B cell (primary cell): ENCODE measurements at regions not wholly inside any gene's neighbourhood (a gene's known extent, or its start where the extent isn't known, plus 50 kb on each side); places are given as distances from the start of the nearest gene placed in this dataset.

Experiments
- ATAC-seq: fragments of 200-7000 bp; cut with Tn5 transposase; one replicate; pipeline ENCODE4 v1.10.0; 2021; ENCODE audit warnings: low read depth, mild to moderate bottlenecking, moderate number of reproducible peaks, moderate library complexity
- CTCF ChIA-PET: fragments of 350-600 bp; sonication (Branson Sonifier 250); formaldehyde crosslinking; loops from one replicate; lab custom pipeline; 2021; ENCODE audit warnings: antibody characterized with exemption, inconsistent platforms; lab: Charles Lee
- POLR2A ChIA-PET: fragments of 350-600 bp; sonication (Branson Sonifier 250); formaldehyde crosslinking; loops from one replicate; lab custom pipeline; 2021; ENCODE audit warnings: antibody characterized with exemption; lab: Charles Lee
- DNase-seq: peaks from one replicate; pipeline ENCODE4 v3.0.0; 2013
- H2AFZ ChIP-seq: 2 replicates; pipeline ENCODE4 v1.6.1; 2012; ENCODE audit warnings: mild to moderate bottlenecking, low read depth, low read length; ENCODE audit not compliant: insufficient read depth, poor library complexity, severe bottlenecking
- H3K27ac ChIP-seq, 2 donors: 1 replicate in 1 of 2; 2 replicates in 1 of 2; pipeline ENCODE4 v1.5.1; 2012 to 2013; ENCODE audit warnings: low read length in 2 of 2, mild to moderate bottlenecking in 2 of 2, moderate library complexity in 1 of 2
- H3K27me3 ChIP-seq, 4 experiments: fragments of 200-600 bp in 1 of 4; sonication (generic) in 1 of 4; replicated peaks in 1 of 4; 1 replicate in 2 of 4; 2 replicates in 2 of 4; pipeline versions ENCODE4 v1.6.1 to v1.7.0; 2013 to 2016; ENCODE audit warnings: low read length in 3 of 4, mild to moderate bottlenecking in 2 of 4, mixed read lengths in 1 of 4, moderate library complexity in 1 of 4; ENCODE audit not compliant: insufficient read depth in 4 of 4, control insufficient read depth in 3 of 4; ENCODE audit errors: control extremely low read depth in 1 of 4
- H3K36me3 ChIP-seq, 2 experiments: replicated peaks in 1 of 2; 1 replicate in 1 of 2; 2 replicates in 1 of 2; pipeline versions ENCODE4 v1.6.1 to v1.7.1; 2013; ENCODE audit warnings: low read length in 1 of 2; ENCODE audit not compliant: insufficient read depth in 2 of 2, control insufficient read depth in 1 of 2; ENCODE audit errors: control extremely low read depth in 1 of 2, extremely low read depth in 1 of 2
- H3K4me1 ChIP-seq, 2 donors: fragments of 200-600 bp in 1 of 2; sonication (generic) in 1 of 2; 1 replicate in 1 of 2; 2 replicates in 1 of 2; pipeline versions ENCODE4 v1.5.1 to v1.6.1; 2013 to 2017; ENCODE audit warnings: low read length in 2 of 2; ENCODE audit not compliant: control insufficient read depth in 2 of 2, insufficient read depth in 2 of 2
- H3K4me2 ChIP-seq: replicated peaks from 2 replicates; pipeline ENCODE3; 2012; ENCODE audit warnings: mild to moderate bottlenecking, low read depth, low read length; ENCODE audit not compliant: poor library complexity, severe bottlenecking
- H3K4me3 ChIP-seq, 5 experiments: fragments of 200-600 bp in 1 of 5; sonication (generic) in 1 of 5; 1 replicate in 3 of 5; 2 replicates in 2 of 5; pipeline versions ENCODE4 v1.5.1 to v1.7.0; 2011 to 2016; ENCODE audit warnings: low read length in 4 of 5, mild to moderate bottlenecking in 4 of 5, low read depth in 2 of 5, control low read depth in 1 of 5, moderate library complexity in 1 of 5; ENCODE audit not compliant: insufficient read depth in 1 of 5; ENCODE audit errors: control extremely low read depth in 1 of 5, extremely low read depth in 1 of 5
- H3K79me2 ChIP-seq: fragments of 200-600 bp; sonication (generic); one replicate; pipeline ENCODE4 v1.6.0; 2016; ENCODE audit warnings: low read length; ENCODE audit not compliant: control insufficient read depth, insufficient read depth
- H3K9ac ChIP-seq: fragments of 200-600 bp; sonication (generic); 2 replicates; pipeline ENCODE4 v1.6.1; 2017; ENCODE audit warnings: mild to moderate bottlenecking, low read length, moderate library complexity
- H3K9me3 ChIP-seq, 3 donors: one replicate each; pipeline versions ENCODE4 v1.6.1 to v1.7.1; 2013; ENCODE audit warnings: low read length in 2 of 3; ENCODE audit not compliant: control insufficient read depth in 2 of 3, insufficient read depth in 1 of 3; ENCODE audit errors: control extremely low read depth in 1 of 3
- H4K20me1 ChIP-seq: 2 replicates; pipeline ENCODE4 v1.6.0; 2012; ENCODE audit warnings: mild to moderate bottlenecking, low read length; ENCODE audit not compliant: insufficient read depth, control insufficient read depth, poor library complexity, severe bottlenecking
- H3K27ac Mint-ChIP-seq: one replicate; pipeline ENCODE4 v1.8.0; 2021; ENCODE audit warnings: mixed read lengths
- H3K27me3 Mint-ChIP-seq: one replicate; pipeline ENCODE4 v1.8.0; 2021; ENCODE audit warnings: mixed read lengths
- H3K4me1 Mint-ChIP-seq: one replicate; pipeline ENCODE4 v1.8.0; 2021; ENCODE audit warnings: mixed read lengths
- H3K4me3 Mint-ChIP-seq: one replicate; pipeline ENCODE4 v1.8.0; 2021; ENCODE audit warnings: mixed read lengths
- H3K9me3 Mint-ChIP-seq: one replicate; pipeline ENCODE4 v1.8.0; 2022; ENCODE audit warnings: mixed read lengths; ENCODE audit not compliant: insufficient read depth
- CTCF ChIP-seq: fragments of 200-600 bp; IDR thresholded peaks from one replicate; pipeline ENCODE4 v1.8.0; 2022; ENCODE audit warnings: antibody characterized with exemption, mild to moderate bottlenecking
- EZH2 ChIP-seq: IDR thresholded peaks from 2 replicates; pipeline ENCODE4 v1.6.1; 2012; ENCODE audit warnings: borderline replicate concordance, low read depth, mild to moderate bottlenecking, moderate library complexity, low read length; ENCODE audit not compliant: insufficient read depth, poor library complexity, severe bottlenecking
- WGBS: methylation state at CpG from one replicate; pipeline ENCODE4 v1.1.5; 2013; ENCODE audit warnings: missing lambda C conversion rate; ENCODE audit not compliant: insufficient coverage; 5-methylcytosine and 5-hydroxymethylcytosine counted together
- intact Hi-C: fragments of 100-400 bp; cut with micrococcal nuclease; formaldehyde crosslinking; loops from one replicate; pipeline ENCODE4 v1.10.0; 2022

GRCh38 chr4:14196131-14196530 lies 568.6 kb upstream of the BOD1L1 start:
- H3K27ac ChIP-seq, result no peak overlapping the region
- WGBS, result 14% methylated on average over 4 of the region's 7 CpGs
- POLR2A ChIA-PET, result no interaction called here

DNA sequence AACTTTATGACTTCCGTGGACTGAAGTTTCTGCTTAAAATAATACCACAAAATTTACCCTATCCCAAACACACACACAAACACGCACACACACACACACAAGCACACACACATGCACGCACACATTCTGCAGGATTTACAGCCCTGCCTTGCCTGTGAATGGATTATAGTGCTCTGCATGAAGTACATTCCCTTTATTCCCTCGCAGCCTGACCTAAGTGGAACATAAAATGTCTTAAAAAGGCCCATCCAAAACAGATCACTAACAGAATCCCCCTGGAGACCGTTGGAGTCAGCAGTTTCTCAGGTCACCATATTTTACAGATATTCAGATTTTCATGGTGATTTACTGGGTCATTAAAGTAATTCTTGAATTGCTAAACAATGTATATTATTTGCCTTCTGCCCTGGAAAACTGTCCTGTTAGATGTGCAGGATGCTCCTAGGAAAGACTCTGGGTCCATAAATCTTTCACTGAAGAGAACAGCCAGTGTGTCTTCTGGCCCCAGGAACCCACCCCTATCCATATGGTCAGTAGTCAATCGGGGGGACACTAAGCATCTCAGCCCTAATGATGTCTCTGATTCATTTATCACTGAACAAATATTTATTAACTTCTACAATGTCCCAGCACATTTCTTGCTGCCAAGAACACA lies 587.7 kb upstream of the BOD1L1 start:
- Histone ChIP-seq H3K27ac (no peak overlapping the region), H3K79me2 (no peaks in the 10 kb centered on the region), H3K36me3 (no peaks in the 10 kb centered on the region), H3K4me2 (no peak overlapping the region), H3K9me3 (peaks cover 0 to 10% (median 0%) of the 10 kb centered on the region in 3 donors), H3K4me1 (no peaks in the 10 kb centered on the region), H2AFZ (no peak overlapping the region), H3K9ac (no peak overlapping the region), H4K20me1 (no peaks in the 10 kb centered on the region), H3K27me3 (no peaks in the 10 kb centered on the region), H3K4me3 (no peak overlapping the region)
- intact Hi-C loops, result no loop called here
- Mint-ChIP-seq H3K27ac (no peak overlapping the region), H3K27me3 (peaks cover 3% of the 10 kb centered on the region), H3K9me3 (no peaks in the 10 kb centered on the region), H3K4me1 (no peaks in the 10 kb centered on the region), H3K4me3 (no peak overlapping the region)
- ATAC-seq (no peak), DNase-seq (no peak)
- ChIA-PET CTCF (no interaction called here), POLR2A (no interaction called here)
- WGBS, result 90% methylated on average over 2 of the region's 6 CpGs
- TF ChIP-seq CTCF (no peak), EZH2 (no peak)

More at GRCh38 chr4:14196131-14196530, 568.6 kb upstream of the BOD1L1 start:
- Mint-ChIP-seq H3K27ac (no peak overlapping the region), H3K4me1 (no peaks in the 10 kb centered on the region), H3K27me3 (no peaks in the 10 kb centered on the region), H3K9me3 (no peaks in the 10 kb centered on the region), H3K4me3 (no peak overlapping the region)
- TF ChIP-seq EZH2, result no peak
- TF ChIP-seq CTCF, result no peak
- Histone ChIP-seq H3K79me2 (no peaks in the 10 kb centered on the region), H3K9ac (no peak overlapping the region), H4K20me1 (no peaks in the 10 kb centered on the region), H3K27me3 (no peaks in the 10 kb centered on the region), H3K4me1 (no peaks in the 10 kb centered on the region), H3K36me3 (no peaks in the 10 kb centered on the region), H2AFZ (no peak overlapping the region), H3K9me3 (peaks cover 0 to 1% (median 0%) of the 10 kb centered on the region in 3 donors), H3K4me2 (no peak overlapping the region), H3K4me3 (no peak overlapping the region)
- DNase-seq, result no peak
- CTCF ChIA-PET, result no interaction called here
- no peak for ATAC-seq
- intact Hi-C loops, result no loop called here
